H1 (cell line): ENCODE measurements at regions not wholly inside any gene's neighbourhood (a gene's known extent, or its start where the extent isn't known, plus 50 kb on each side); places are given as distances from the start of the nearest gene placed in this dataset.

Experiments
- ASH2L ChIP-seq: fragments of 200-600, 300-600 bp; sonication (generic); IDR thresholded peaks from one replicate; pipeline ENCODE4 v1.7.1; 2017; ENCODE audit warnings: low read length
- SIX5 ChIP-seq: IDR thresholded peaks from 2 replicates; pipeline ENCODE4 v1.6.1; 2011; ENCODE audit warnings: mild to moderate bottlenecking, low read depth, low read length
- SUZ12 ChIP-seq: fragments of 200-600 bp; sonication (generic); IDR thresholded peaks from 2 replicates; pipeline ENCODE4 v1.6.1; 2012; ENCODE audit warnings: mild to moderate bottlenecking, inconsistent platforms, low read length, moderate library complexity, mixed read lengths

GRCh38 chr22:48709453-48709852, 1118.2 kb downstream of the BRD1 start (continued):
- TF ChIP-seq ASH2L (no peak), SIX5 (no peak), SUZ12 (no peak)
